IPS-NIHi7 (cell line): ENCODE measurements at regions not wholly inside any gene's neighbourhood (a gene's known extent, or its start where the extent isn't known, plus 50 kb on each side); places are given as distances from the start of the nearest gene placed in this dataset.

Experiments used
- DNase-seq: peaks from one replicate; pipeline ENCODE4 v3.0.0; 2012; ENCODE audit warnings: mixed read lengths; ENCODE audit errors: extremely low spot score

DNA sequence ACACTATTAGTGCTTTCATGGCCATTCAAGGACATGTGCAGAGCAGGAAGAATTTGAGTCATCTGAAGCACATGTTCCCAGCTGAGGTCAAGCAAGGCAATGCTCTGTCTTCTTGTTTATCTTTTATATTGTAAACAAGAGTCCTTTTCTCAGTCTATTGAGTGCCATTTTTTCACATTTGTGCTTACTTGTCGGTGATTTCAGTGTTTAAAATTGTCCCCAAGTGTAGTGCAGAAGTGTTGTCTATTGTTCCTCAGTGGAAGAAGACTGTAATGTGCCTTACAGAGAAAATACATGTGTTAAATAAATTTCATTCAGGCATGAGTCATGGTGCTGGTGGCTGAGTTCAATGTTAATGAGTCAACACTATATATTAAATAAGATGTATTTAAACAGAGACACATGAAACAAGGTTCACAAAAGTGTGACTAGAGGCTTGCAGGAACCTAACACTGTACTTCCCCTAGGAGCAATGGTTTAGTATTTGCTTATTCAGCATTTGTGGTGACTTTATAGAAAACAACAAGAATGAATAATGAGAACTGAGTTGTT lies 391.1 kb downstream of the LRIG3 start:
- no peak for DNase-seq

DNA sequence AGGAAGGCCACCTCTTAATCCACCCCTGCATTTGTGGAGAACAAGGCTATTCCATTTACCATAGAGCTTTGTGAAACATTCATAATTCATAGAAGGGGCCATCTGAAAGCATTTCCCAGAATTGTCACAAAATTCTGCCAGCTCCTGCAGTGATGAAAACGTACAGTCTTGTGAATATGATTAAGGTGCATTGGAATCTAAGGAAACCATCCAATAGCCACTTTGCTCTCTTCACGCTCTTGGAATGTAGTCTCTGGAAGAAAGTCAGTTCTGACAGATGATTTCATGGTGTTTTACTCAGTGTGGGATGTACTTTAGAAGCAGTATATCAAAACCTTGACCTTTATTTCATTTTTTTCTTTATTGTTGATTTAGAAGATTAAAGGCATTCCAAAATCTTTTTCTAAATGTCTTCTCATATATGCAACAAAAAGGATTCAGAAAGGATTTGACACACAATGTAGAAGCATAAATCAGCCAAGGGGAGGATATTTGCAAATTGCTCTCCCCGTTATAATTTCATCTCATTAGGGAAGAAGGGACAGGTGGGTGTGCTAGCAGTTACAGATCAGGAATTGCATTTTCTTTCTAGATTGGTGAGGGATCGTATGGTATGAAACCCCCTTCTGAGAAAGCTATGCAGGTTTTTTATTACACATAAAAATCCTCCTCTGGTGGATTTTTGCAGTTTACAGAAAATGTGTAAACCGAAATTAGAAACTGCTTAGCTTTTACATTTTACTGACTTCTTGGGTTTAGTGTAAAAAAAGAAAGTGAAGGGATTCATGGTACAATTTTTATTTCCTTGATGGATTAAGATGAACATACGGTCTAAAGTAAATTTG lies 390.2 kb downstream of the LRIG3 start:
- DNase-seq, result no peak

DNA sequence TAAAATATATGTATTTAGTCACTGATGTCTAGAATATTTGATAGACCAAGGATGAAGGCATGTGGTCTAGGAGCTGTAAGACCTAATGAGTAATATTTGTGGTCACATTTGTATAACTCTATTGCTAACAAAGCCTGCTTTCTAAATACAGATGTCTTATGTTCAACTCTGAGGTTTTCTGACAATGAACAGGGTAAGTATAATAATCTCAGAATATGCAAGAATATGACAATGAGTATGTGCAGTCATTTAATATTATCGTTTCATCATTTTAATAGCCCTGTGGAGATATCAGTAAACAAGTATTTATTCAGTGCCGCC lies 389.6 kb downstream of the LRIG3 start:
- no peak for DNase-seq

GRCh38 chr12:58532855-58533608 lies 387.3 kb downstream of the LRIG3 start:
- no peak for DNase-seq

DNA sequence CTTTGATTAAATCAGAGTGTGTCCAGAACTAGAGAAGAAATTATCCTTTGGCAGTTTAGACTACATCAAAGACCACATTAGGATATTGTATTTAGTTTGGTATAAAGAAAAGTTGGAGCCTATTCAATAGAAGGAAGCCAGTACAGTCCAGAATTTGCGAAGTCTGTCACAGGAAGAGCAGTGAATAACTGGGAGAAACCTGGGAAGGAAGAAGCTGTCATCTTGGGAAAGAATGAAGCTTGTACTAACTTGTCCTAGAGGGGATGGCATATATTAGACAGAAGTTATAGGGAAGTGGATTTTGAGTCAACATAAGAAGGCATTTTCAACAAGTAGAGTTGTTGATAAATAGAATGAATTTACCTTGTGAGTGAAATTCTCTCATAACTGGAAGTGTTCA lies 386.7 kb downstream of the LRIG3 start:
- no peak for DNase-seq

DNA sequence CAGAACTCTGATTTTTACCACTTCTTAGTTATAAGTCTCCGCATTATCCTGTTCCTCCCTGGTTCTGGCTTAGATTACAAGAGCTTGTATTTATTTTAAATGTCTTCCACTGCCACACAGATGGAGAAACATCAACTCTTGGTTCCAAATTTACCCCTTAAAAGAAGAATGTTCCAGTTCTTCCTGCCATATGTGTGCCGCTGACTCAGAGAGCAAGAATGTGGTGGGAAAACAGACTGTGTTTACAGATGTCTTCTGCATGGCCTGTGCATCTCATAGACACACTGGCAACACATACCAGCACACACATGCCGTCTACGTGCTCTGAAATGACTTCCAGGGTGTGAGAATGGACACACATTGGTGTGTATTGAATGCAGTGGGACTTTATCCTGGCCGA lies 383.0 kb downstream of the LRIG3 start:
- no peak for DNase-seq

DNA sequence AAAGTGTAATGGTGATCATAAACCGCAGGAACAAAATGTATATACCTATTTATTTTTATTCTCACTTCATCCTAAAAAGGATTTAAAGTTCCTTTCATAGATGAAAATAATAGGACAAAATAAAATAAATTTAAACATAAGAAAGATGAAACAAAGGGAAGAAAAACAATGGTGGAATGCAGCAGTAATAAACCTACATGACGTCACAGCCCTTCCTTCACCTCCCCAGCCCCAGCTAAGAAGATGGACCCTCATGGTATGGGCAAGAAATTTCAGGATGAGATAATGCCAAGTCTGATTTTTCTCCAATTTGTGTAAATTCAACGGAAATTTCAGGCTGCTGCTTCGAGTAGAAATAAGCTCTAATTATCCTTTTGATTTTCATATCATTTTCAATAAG lies 381.0 kb downstream of the LRIG3 start:
- no peak for DNase-seq

- peak; percentile 76 for DNase-seq
Observed at GRCh38 chr12:58540480-58541299, 379.6 kb downstream of the LRIG3 start.

DNA sequence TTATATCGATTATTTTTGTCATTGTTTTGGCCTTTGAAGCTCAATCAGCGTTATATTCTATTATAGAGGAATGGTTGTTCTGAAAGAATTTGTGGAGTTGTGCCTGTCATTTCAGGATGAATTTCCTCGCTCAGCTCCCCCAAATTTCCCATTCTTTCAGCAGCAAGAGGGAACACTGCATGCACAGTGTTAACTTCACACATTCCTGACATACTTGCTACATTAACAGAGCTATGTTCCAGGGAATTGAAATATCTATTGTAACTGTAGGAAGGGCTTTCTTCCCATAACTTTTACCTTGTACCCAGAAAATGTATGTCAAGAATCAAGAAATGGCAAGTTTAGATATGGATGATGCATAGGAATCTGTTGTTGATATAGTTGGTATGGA lies 379.0 kb downstream of the LRIG3 start:
- no peak for DNase-seq

DNA sequence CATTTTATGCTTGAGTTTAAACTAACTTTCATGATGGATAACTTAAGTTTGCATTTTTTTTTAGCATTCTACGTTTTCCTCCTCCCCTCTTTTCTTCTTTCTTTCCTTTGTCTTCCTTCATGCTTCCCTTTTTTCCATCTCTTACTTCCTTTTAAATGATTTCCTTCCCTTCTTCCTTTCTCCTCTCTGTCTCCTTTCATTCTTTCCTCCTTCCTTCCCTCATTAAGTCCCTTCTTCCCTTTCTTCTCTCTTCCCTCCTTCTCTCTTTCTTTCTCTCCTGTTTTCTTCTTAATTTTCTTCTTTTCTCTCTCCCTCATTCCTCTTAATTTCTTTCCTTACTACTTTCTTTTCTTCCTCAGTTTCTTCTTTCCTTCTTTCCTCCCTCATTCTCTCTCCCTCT lies 376.0 kb downstream of the LRIG3 start:
- DNase-seq, result no peak

GRCh38 chr12:58547217-58547616 lies 373.1 kb downstream of the LRIG3 start:
- no peak for DNase-seq

GRCh38 chr12:58548801-58549200 lies 371.5 kb downstream of the LRIG3 start:
- DNase-seq, result no peak

GRCh38 chr12:58554522-58555157 lies 365.7 kb downstream of the LRIG3 start:
- DNase-seq, result no peak

- no peak for DNase-seq
Observed at GRCh38 chr12:58557171-58557570, 363.1 kb downstream of the LRIG3 start.

DNA sequence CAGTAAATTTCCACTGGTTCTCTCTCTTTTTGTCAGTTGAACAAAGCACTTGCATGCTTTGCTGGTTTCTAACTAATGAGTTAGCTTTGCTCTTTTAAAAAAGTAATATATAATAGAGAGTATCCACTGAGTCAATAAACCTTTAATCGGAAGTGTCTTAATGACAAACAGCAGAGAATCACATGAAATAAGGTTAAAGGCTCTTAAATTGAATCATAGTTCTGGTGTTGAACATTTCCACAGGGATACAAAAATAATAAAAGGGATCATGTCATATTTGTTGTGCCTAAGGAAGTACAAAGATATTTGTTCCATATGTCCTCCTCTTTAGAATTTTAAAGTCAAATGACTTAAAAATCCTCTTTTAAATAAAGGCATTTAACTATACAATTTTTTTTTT lies 362.6 kb downstream of the LRIG3 start:
- no peak for DNase-seq

GRCh38 chr12:58563621-58564020 lies 356.7 kb downstream of the LRIG3 start:
- no peak for DNase-seq

DNA sequence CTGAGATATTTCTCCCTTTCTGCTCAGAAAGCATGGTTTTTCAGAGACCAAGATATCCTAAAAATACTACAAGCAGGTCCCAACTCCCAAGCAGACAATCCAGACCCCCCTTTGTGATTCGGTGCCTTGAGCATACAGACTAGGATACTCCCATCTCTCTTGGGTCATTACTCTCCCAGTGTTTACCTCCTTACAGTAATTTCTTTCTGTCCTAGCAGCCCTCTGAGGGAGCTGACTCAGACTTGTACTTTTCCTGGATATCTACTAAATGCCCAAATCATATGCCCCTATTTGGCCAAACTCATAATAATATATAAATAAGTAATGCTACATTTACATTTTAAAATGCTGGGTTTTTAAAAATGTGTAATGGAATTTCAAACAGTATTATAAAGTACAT lies 355.6 kb downstream of the LRIG3 start:
- DNase-seq, result peak; percentile 9

- no peak for DNase-seq
Observed at GRCh38 chr12:58566599-58566998, 353.7 kb downstream of the LRIG3 start.

- no peak for DNase-seq
Observed at GRCh38 chr12:58567189-58567588, 353.1 kb downstream of the LRIG3 start.

- DNase-seq, result no peak
Observed at GRCh38 chr12:58570411-58570810, 349.9 kb downstream of the LRIG3 start.

DNA sequence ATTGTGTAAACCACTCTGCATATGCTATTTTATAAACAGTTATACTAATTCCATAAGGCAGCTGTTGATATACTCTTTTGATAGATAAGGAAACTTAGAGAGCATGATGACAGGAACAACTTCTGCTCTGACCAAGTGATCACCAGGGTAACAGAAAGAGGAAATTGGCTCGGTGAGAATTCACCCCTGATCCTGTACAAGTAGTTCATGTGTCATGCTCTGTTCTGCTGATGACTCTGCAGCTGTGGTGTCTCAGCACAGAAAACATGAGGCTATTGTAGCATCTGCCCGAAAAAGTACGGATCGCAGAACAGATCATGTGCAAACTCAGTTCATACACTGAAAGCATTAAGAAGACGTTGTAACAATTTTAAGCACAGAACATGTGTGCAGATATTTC lies 345.0 kb downstream of the LRIG3 start:
- no peak for DNase-seq

GRCh38 chr12:58576081-58576480 lies 344.2 kb downstream of the LRIG3 start:
- DNase-seq, result no peak
